SK-N-SH treated with all-trans-retinoic acid at 6 μM for 48 hours (cell line): ENCODE measurements at regions not wholly inside any gene's neighbourhood (a gene's known extent, or its start where the extent isn't known, plus 50 kb on each side); places are given as distances from the start of the nearest gene placed in this dataset.
"Not testable (repeated sequence)": the region's sequence is repeated elsewhere in the genome, so short reads cannot be mapped to it uniquely, and the experiment has no call there.

Source experiments
- ATAC-seq: fragments of 200-7000 bp; cut with Tn5 transposase; 3 replicates; pipeline ENCODE4 v1.9.1; 2020; ENCODE audit warnings: mild to moderate bottlenecking, moderate library complexity
- ARNTL ChIP-seq: fragments of 450-650 bp; formaldehyde crosslinking; IDR thresholded peaks from 2 replicates; pipeline ENCODE4 v1.5.0; 2020; ENCODE audit warnings: low read depth, mild to moderate bottlenecking, moderate library complexity, borderline replicate concordance
- BACH2 ChIP-seq: fragments of 250-450 bp; sonication (Bioruptor Pico); IDR thresholded peaks from 2 replicates; pipeline ENCODE4 v1.9.0; 2021; ENCODE audit warnings: mild to moderate bottlenecking, borderline replicate concordance
- CSDC2 ChIP-seq: fragments of 250-450 bp; sonication (Bioruptor Pico); IDR thresholded peaks from 2 replicates; pipeline ENCODE4 v1.5.0; 2020; ENCODE audit warnings: mild to moderate bottlenecking, moderate library complexity
- ESRRG ChIP-seq: fragments of 250-450 bp; sonication (Bioruptor Pico); IDR thresholded peaks from 2 replicates; pipeline ENCODE4 v1.6.1; 2021; ENCODE audit warnings: mild to moderate bottlenecking
- ISL1 ChIP-seq: fragments of 250-450 bp; sonication (Bioruptor Pico); IDR thresholded peaks from 2 replicates; pipeline ENCODE4 v2.1.2; 2022; ENCODE audit warnings: mild to moderate bottlenecking, moderate library complexity
- OSR1 ChIP-seq: fragments of 250-450 bp; sonication (Bioruptor Pico); IDR thresholded peaks from 2 replicates; pipeline ENCODE4 v1.8.0; 2022; ENCODE audit warnings: moderate library complexity, mild to moderate bottlenecking, inconsistent platforms
- PPARA ChIP-seq: fragments of 250-450 bp; sonication (Bioruptor Pico); IDR thresholded peaks from 2 replicates; pipeline ENCODE4 v1.5.0; 2020; ENCODE audit warnings: mild to moderate bottlenecking, borderline replicate concordance
- RARB ChIP-seq: fragments of 250-450 bp; sonication (Bioruptor Pico); IDR thresholded peaks from 2 replicates; pipeline ENCODE4 v1.8.0; 2021; ENCODE audit warnings: mild to moderate bottlenecking, moderate library complexity
- SNAI2 ChIP-seq: fragments of 250-450 bp; sonication (Bioruptor Pico); IDR thresholded peaks from 2 replicates; pipeline ENCODE4 v1.5.0; 2020; ENCODE audit warnings: mild to moderate bottlenecking, moderate library complexity
- TCF4 ChIP-seq: fragments of 250-450 bp; sonication (Bioruptor Pico); IDR thresholded peaks from 2 replicates; pipeline ENCODE4 v1.8.0; 2021; ENCODE audit warnings: mild to moderate bottlenecking, moderate library complexity, borderline replicate concordance
- TOX ChIP-seq: fragments of 250-450 bp; sonication (Bioruptor Pico); IDR thresholded peaks from 2 replicates; pipeline ENCODE4 v1.8.0; 2021; ENCODE audit warnings: mild to moderate bottlenecking, moderate library complexity, borderline replicate concordance
- ZC3H10 ChIP-seq: fragments of 250-450 bp; sonication (Bioruptor Pico); IDR thresholded peaks from 2 replicates; pipeline ENCODE4 v1.5.1; 2021; ENCODE audit warnings: mild to moderate bottlenecking, moderate library complexity
- ZFP3 ChIP-seq: fragments of 250-450 bp; sonication (Bioruptor Pico); IDR thresholded peaks from 2 replicates; pipeline ENCODE4 v1.5.0; 2020; ENCODE audit warnings: mild to moderate bottlenecking, moderate library complexity
- ZFP30 ChIP-seq: fragments of 450-650 bp; formaldehyde crosslinking; IDR thresholded peaks from 2 replicates; pipeline ENCODE4 v1.5.0; 2022; ENCODE audit warnings: mild to moderate bottlenecking, moderate library complexity
- ZNF565 ChIP-seq: fragments of 450-650 bp; formaldehyde crosslinking; conservative IDR thresholded peaks from 2 replicates; pipeline ENCODE4 v1.5.0; 2020; ENCODE audit warnings: low read depth, mild to moderate bottlenecking, moderate library complexity
- ZNF8 ChIP-seq: fragments of 450-650 bp; formaldehyde crosslinking; IDR thresholded peaks from 2 replicates; pipeline ENCODE4 v1.5.0; 2020; ENCODE audit warnings: mild to moderate bottlenecking, moderate library complexity
- TF ChIP-seq, protein P1 (sequence below): fragments of 250-450 bp; sonication (Bioruptor Pico); IDR thresholded peaks from 2 replicates; pipeline ENCODE4 v1.5.1; 2021; ENCODE audit warnings: mild to moderate bottlenecking, moderate library complexity
- TF ChIP-seq, protein P2 (sequence below): fragments of 250-450 bp; sonication (Bioruptor Pico); IDR thresholded peaks from 2 replicates; pipeline ENCODE4 v1.8.0; 2021; ENCODE audit warnings: low read depth, mild to moderate bottlenecking, moderate library complexity, borderline replicate concordance
- TF ChIP-seq, protein P3 (sequence below): fragments of 250-450 bp; sonication (Bioruptor Pico); IDR thresholded peaks from 2 replicates; pipeline ENCODE4 v1.5.1; 2020; ENCODE audit warnings: low read depth, mild to moderate bottlenecking, moderate library complexity
- TF ChIP-seq, protein P4 (sequence below): fragments of 250-450 bp; sonication (Bioruptor Pico); IDR thresholded peaks from 2 replicates; pipeline ENCODE4 v1.5.0; 2020; ENCODE audit warnings: mild to moderate bottlenecking, moderate library complexity
- TF ChIP-seq, protein P5 (sequence below): fragments of 250-450 bp; sonication (Bioruptor Pico); IDR thresholded peaks from 2 replicates; pipeline ENCODE4 v1.8.0; 2020; ENCODE audit warnings: mild to moderate bottlenecking, moderate library complexity, borderline replicate concordance

DNA sequence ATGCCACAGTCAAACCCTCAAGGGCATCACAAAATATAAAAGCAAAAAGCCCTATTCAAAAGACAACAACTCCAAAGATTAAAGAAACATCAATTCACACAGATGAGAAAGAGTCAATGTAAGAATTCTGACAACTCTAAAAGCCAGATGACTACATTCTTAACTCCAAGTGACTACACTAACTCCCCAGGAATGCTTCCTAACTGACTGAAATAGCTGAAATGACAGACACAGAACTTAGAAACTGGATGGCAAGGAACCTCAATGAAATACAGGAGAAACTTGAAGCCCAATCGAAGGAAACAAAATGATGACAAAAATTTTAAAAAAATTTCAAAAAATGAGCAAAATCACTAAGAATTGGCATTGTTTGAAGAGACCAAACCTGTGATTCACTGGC, 1047.6 kb upstream of the PCDH10 start:
- TF ChIP-seq SNAI2 (CRISPR knock-in tag): no peak
- TF ChIP-seq ISL1 (CRISPR knock-in tag): no peak
- TF ChIP-seq, protein P1, sequence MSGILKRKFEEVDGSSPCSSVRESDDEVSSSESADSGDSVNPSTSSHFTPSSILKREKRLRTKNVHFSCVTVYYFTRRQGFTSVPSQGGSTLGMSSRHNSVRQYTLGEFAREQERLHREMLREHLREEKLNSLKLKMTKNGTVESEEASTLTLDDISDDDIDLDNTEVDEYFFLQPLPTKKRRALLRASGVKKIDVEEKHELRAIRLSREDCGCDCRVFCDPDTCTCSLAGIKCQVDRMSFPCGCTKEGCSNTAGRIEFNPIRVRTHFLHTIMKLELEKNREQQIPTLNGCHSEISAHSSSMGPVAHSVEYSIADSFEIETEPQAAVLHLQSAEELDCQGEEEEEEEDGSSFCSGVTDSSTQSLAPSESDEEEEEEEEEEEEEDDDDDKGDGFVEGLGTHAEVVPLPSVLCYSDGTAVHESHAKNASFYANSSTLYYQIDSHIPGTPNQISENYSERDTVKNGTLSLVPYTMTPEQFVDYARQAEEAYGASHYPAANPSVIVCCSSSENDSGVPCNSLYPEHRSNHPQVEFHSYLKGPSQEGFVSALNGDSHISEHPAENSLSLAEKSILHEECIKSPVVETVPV (CRISPR knock-in tag): no peak
- ATAC-seq: peak; percentile 41; the same call in 1 of the 3 replicates

DNA sequence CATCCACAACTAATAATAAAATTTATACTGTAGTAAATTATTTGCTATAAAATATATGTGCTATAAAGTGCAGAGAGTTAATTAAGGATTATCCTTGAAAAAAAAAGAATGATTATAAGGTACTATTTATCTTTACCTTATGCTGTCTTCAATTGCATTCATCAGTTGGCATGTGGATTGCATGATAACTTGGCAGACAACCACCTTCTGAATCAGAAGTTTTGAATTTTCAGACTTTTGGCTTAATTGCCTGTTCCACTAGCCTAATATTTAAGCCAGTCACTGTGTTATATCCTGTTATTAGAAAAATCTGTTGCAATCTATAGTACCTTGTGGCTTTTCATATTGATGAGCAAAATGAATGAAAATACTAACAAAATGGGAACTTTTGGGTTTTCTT, 1040.3 kb upstream of the PCDH10 start:
- TF ChIP-seq ZFP30 (CRISPR knock-in tag) (no peak), ZNF565 (no peak), TCF4 (CRISPR knock-in tag) (no peak), TOX (no peak), CSDC2 (CRISPR knock-in tag) (no peak), RARB (CRISPR knock-in tag) (no peak), ISL1 (CRISPR knock-in tag) (no peak), ARNTL (CRISPR knock-in tag) (no peak), BACH2 (CRISPR knock-in tag) (no peak), ESRRG (no peak), ZFP3 (CRISPR knock-in tag) (no peak)
- TF ChIP-seq, protein P2, sequence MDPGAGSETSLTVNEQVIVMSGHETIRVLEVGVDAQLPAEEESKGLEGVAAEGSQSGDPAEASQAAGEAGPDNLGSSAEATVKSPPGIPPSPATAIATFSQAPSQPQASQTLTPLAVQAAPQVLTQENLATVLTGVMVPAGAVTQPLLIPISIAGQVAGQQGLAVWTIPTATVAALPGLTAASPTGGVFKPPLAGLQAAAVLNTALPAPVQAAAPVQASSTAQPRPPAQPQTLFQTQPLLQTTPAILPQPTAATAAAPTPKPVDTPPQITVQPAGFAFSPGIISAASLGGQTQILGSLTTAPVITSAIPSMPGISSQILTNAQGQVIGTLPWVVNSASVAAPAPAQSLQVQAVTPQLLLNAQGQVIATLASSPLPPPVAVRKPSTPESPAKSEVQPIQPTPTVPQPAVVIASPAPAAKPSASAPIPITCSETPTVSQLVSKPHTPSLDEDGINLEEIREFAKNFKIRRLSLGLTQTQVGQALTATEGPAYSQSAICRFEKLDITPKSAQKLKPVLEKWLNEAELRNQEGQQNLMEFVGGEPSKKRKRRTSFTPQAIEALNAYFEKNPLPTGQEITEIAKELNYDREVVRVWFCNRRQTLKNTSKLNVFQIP (CRISPR knock-in tag): no peak
- TF ChIP-seq, protein P3, sequence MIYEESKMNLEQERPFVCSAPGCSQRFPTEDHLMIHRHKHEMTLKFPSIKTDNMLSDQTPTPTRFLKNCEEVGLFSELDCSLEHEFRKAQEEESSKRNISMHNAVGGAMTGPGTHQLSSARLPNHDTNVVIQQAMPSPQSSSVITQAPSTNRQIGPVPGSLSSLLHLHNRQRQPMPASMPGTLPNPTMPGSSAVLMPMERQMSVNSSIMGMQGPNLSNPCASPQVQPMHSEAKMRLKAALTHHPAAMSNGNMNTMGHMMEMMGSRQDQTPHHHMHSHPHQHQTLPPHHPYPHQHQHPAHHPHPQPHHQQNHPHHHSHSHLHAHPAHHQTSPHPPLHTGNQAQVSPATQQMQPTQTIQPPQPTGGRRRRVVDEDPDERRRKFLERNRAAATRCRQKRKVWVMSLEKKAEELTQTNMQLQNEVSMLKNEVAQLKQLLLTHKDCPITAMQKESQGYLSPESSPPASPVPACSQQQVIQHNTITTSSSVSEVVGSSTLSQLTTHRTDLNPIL (CRISPR knock-in tag): no peak
- TF ChIP-seq, protein P1 (CRISPR knock-in tag): no peak
- TF ChIP-seq, protein P4, sequence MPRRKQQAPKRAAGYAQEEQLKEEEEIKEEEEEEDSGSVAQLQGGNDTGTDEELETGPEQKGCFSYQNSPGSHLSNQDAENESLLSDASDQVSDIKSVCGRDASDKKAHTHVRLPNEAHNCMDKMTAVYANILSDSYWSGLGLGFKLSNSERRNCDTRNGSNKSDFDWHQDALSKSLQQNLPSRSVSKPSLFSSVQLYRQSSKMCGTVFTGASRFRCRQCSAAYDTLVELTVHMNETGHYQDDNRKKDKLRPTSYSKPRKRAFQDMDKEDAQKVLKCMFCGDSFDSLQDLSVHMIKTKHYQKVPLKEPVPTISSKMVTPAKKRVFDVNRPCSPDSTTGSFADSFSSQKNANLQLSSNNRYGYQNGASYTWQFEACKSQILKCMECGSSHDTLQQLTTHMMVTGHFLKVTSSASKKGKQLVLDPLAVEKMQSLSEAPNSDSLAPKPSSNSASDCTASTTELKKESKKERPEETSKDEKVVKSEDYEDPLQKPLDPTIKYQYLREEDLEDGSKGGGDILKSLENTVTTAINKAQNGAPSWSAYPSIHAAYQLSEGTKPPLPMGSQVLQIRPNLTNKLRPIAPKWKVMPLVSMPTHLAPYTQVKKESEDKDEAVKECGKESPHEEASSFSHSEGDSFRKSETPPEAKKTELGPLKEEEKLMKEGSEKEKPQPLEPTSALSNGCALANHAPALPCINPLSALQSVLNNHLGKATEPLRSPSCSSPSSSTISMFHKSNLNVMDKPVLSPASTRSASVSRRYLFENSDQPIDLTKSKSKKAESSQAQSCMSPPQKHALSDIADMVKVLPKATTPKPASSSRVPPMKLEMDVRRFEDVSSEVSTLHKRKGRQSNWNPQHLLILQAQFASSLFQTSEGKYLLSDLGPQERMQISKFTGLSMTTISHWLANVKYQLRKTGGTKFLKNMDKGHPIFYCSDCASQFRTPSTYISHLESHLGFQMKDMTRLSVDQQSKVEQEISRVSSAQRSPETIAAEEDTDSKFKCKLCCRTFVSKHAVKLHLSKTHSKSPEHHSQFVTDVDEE: no peak

DNA sequence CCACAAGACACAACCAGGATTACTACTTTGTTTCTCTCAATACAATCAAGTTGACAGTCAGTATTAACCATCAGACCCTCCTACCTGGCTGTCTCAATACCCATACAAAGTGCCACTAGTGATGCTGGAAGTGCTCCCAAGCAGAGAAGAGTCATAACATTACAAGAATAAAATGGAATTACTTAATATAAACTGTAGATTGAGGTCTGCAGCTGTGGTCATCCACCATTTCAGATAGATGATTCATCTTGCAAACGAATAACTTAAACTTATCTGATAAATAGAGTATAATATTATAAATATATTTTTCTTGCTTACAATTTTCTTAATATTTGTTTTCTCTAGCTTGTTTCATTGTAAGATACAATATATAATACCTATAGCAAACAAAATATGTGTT, 1034.2 kb upstream of the PCDH10 start:
- no peak for ATAC-seq
- TF ChIP-seq SNAI2 (CRISPR knock-in tag) (no peak), ZNF8 (no peak), ESRRG (no peak), PPARA (no peak), ZC3H10 (CRISPR knock-in tag) (no peak), OSR1 (CRISPR knock-in tag) (no peak), ZFP30 (CRISPR knock-in tag) (no peak), RARB (CRISPR knock-in tag) (no peak), ZFP3 (CRISPR knock-in tag) (no peak)
- TF ChIP-seq, protein P5, sequence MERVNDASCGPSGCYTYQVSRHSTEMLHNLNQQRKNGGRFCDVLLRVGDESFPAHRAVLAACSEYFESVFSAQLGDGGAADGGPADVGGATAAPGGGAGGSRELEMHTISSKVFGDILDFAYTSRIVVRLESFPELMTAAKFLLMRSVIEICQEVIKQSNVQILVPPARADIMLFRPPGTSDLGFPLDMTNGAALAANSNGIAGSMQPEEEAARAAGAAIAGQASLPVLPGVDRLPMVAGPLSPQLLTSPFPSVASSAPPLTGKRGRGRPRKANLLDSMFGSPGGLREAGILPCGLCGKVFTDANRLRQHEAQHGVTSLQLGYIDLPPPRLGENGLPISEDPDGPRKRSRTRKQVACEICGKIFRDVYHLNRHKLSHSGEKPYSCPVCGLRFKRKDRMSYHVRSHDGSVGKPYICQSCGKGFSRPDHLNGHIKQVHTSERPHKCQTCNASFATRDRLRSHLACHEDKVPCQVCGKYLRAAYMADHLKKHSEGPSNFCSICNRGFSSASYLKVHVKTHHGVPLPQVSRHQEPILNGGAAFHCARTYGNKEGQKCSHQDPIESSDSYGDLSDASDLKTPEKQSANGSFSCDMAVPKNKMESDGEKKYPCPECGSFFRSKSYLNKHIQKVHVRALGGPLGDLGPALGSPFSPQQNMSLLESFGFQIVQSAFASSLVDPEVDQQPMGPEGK: no peak
- TF ChIP-seq, protein P2 (CRISPR knock-in tag): no peak

More for the DNA sequence above, 1040.3 kb upstream of the PCDH10 start:
- no peak for ATAC-seq

DNA sequence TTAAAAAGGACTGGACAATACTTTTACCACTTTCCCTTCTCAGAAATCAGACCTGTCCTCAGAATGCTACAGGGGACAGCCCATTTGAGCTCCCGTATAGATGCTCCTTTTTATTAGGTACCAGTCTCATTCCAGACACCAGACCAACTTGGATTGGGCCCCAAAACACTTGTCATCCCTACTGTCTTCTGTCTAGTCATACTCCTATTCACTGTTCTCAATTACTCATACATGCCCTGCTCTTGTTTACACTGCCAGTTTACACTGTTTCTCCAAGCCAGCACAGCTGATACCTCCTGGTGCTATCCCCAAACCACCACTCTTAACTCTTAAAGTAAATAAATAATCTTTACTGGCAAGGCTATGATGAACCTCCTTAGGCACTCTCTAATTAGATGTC, 1026.4 kb upstream of the PCDH10 start:
- not testable (repeated sequence) for ATAC-seq
